GM10266 (cell line): ENCODE measurements at regions not wholly inside any gene's neighbourhood (a gene's known extent, or its start where the extent isn't known, plus 50 kb on each side); places are given as distances from the start of the nearest gene placed in this dataset.

Experiments used
- DNase-seq: peaks from one replicate; pipeline ENCODE4 v3.0.0; 2012; ENCODE audit errors: extremely low spot score
- TF ChIP-seq, protein P1 (sequence below): IDR thresholded peaks from 2 replicates; pipeline ENCODE4 v1.5.1; 2012; ENCODE audit warnings: mild to moderate bottlenecking, low read depth; ENCODE audit not compliant: control insufficient read depth, insufficient read depth; ENCODE audit errors: missing control alignments

DNA sequence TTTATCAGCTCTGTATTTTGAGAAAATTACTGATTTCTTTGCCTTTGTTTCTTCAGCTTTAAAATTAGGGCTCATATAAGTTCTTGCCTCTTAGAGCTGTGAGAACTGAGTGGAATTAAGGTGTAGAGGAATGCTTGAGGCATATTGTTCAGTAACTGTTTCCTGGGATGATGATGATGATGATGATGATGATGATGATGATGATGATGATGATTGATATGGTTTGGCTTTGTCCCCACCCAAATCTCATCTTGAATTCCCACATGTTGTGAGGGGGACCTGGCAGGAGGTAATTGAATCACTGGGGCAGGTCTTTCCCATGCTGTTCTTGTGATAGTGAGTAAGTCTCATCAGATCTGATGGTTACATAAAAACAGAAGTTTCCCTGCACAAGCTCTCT, 118.7 kb downstream of the CHRM3 start:
- TF ChIP-seq, protein P1, sequence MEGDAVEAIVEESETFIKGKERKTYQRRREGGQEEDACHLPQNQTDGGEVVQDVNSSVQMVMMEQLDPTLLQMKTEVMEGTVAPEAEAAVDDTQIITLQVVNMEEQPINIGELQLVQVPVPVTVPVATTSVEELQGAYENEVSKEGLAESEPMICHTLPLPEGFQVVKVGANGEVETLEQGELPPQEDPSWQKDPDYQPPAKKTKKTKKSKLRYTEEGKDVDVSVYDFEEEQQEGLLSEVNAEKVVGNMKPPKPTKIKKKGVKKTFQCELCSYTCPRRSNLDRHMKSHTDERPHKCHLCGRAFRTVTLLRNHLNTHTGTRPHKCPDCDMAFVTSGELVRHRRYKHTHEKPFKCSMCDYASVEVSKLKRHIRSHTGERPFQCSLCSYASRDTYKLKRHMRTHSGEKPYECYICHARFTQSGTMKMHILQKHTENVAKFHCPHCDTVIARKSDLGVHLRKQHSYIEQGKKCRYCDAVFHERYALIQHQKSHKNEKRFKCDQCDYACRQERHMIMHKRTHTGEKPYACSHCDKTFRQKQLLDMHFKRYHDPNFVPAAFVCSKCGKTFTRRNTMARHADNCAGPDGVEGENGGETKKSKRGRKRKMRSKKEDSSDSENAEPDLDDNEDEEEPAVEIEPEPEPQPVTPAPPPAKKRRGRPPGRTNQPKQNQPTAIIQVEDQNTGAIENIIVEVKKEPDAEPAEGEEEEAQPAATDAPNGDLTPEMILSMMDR = no peak
- DNase-seq = no peak

DNA sequence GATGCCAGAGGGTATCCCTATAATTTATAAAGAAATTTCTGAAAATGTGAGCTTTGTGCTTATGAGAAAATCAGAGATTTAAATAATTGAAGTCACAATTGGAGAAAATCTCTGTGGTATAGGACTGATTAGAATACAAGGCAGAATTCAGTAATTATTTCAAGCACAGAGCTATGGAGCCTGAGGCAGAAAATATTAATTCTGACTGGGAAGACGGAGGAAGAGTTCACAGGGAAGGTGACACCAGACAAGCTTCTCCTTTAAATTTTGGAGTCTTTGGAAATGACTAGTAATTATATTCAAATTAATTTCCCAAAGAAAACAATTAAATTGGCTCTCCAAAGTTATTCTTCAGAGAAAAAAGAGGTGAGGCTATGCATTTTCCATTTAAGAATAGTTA, 121.5 kb downstream of the CHRM3 start:
- DNase-seq = no peak
- TF ChIP-seq, protein P1 = no peak

DNA sequence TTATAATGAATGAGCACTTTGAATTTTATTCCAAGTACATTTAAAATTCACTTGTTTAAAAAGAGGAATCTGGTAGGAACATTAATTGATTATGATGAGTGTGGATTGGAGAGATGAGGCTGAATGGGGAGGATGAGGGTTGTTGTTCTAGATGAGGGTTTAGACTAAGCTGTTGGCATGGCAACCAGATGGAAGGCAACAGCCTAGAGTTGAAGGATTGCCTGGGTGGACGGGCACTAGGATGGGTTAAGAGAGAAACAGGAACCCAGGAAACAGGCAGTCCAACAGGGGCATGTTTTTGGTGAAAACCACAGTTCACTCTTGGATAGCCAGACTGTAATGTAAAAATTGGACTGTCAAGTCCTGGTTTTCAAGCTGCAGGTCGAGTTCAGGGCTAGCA, 125.5 kb downstream of the CHRM3 start:
- TF ChIP-seq, protein P1 = no peak
- DNase-seq = no peak

DNA sequence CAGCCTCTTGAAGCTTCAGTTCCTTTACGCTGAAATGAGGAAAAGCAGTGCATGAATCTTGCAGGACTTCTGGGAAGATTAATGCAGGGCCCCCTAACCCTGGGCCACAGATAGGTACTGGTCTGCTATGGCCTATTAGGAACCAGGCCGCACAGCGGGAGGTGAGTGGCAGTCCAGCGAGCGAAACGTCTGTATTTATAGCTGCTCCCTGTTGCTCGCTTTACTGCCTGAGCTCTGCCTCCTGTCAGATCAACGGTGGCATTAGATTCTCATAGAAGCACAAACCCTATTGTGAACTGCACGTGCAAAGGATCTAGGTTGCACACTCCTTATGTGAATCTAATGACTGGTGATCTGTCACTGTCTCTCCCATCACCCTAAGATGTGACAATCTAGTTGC, 130.2 kb downstream of the CHRM3 start:
- no peak for DNase-seq
- TF ChIP-seq, protein P1 = no peak

DNA sequence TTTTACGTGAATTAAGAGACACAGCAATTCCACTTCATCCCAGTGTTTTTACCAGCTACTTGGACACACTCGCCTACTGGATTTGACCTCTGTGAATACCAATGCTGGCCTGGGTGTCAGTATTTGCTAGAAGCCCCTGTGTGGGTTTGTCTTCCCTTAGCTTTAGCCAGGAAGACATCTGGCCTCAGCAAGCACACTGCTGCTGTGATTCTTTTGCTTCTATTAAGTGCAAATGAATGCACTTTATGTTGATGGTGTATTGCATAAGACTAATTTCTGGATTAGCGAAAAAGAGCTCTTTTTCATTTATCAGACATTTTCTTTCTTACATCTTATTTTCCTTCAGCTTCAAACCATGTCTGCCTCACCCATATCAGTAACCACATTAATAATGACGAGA, 140.0 kb downstream of the CHRM3 start:
- DNase-seq = no peak
- TF ChIP-seq, protein P1 = no peak

DNA sequence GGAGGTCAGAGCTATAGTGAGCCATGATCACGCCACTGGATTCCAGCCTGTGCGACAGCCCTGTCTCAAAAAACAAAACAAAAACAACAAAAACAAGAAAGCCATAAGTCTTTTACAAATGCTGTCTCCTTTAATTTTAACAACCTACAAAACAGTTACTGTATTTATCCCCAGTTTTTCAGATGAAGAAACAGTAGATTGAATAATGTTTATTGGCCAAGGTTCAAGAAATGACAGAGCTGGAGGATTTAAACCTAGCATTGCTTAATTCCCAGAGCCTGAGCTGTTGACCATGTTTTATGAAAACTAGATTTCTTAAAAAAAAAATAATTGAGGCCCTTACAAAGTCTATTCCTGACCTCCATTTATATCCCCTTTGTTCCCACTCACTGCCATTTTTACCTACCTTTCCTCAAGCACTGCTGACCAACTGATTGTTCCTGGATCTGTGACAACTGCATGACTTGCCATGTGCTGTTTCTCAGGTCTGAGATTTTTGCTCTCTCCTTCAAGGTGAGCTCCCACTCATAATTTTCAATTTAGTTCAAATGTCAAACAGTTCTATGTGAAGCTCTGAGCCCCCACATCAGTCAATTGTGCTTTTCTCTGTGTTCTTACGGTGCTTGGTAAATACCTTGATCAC, 140.8 kb downstream of the CHRM3 start:
- DNase-seq = no peak
- TF ChIP-seq, protein P1 = no peak

DNA sequence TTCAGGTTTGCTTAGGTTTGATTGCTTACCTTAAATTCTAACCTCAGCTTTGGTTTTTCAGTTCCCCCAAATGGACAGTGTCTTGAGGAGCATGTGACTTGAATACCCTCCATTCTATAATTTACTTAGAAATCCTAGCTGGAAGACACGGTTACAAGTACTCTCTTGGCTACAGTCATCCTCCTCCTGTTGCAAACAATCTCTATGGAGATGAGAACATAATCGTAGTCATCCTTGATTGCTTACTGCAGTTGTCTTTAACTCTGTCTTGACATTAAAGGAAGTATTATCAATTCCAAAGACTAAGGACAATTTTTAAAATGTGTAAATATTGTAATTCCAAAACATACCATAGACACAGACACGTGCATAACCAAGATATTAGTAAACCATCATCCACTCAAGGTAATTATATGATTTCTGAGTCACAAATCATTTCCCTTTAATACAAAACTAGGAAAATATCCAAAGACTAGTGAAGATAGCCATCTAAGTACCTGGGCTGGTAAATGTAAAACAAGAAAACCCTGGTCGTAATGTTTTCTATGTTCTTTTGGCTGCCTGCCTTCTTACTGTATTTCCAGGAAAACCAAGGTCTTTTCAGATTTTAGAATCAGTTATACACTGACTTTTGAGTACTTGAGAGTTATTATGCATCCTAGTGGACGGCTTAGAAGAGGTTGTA, 149.9 kb downstream of the CHRM3 start:
- no peak for DNase-seq
- TF ChIP-seq, protein P1 = no peak
